Erythroblast (primary cell): ENCODE measurements at regions not wholly inside any gene's neighbourhood (a gene's known extent, or its start where the extent isn't known, plus 50 kb on each side); places are given as distances from the start of the nearest gene placed in this dataset.

Source experiments
- GATA1 ChIP-seq: IDR thresholded peaks from 2 replicates; pipeline ENCODE4 v1.6.1; 2011; ENCODE audit warnings: low read depth, mild to moderate bottlenecking, control low read depth, low read length, moderate library complexity
- POLR2A ChIP-seq: IDR thresholded peaks from 2 replicates; pipeline ENCODE4 v1.6.1; 2011; ENCODE audit warnings: mild to moderate bottlenecking, low read length

DNA sequence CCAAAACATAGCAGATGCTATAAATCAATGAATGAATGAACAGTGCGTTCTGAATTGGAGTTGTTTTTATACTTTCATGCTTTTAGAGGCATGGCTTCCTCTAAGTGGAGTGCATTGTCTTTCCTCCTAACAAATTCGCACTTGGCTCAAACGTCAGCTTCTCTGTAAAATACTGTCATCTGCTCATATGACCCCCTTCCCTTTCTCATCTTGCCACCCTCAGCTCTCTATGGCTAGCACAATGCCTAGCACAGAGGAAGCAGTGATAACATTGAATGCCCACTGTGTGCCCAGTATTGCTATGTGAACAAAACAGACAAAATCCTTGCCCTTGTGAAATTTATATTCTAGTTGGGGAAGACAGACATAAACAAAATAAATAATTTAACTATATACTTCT lies 258.8 kb downstream of the MREG start:
- no peak for TF ChIP-seq POLR2A
- TF ChIP-seq GATA1 = no peak
